ENCODE measurements at regions not wholly inside any gene's neighbourhood (a gene's known extent, or its start where the extent isn't known, plus 50 kb on each side); places are given as distances from the start of the nearest gene placed in this dataset.
"Not testable (repeated sequence)": the region's sequence is repeated elsewhere in the genome, so short reads cannot be mapped to it uniquely, and the experiment has no call there.

DNA sequence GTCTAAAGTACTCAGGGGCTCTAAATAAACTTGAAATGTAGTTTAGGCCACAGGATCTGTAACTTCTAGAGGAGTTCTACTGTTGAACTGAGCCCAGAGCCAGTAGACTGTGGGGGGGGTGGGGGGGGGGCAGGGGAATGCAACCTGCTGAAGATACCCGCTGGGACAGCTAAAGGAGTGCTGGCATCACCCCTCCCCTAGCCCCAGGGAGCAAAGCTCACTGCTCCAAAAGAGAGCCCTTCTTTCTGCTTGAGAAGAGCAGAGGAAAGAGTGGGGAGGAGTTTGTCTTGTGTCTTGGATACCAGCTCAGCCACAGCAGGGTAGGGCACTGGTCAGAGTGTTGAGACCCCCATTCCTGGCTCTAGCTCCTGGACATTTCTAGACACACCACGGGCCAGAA is 414.0 kb upstream of the KLHL29 start:
- no peak for DNase-seq (ENCODE audit: low spot score)

- DNase-seq (ENCODE audit: low spot score), result no peak
Observed at GRCh38 chr2:22981785-22982184, 403.2 kb upstream of the KLHL29 start.

- not testable (repeated sequence) for DNase-seq (ENCODE audit: low spot score)
Observed at GRCh38 chr2:22984152-22984551, 400.8 kb upstream of the KLHL29 start.

DNA sequence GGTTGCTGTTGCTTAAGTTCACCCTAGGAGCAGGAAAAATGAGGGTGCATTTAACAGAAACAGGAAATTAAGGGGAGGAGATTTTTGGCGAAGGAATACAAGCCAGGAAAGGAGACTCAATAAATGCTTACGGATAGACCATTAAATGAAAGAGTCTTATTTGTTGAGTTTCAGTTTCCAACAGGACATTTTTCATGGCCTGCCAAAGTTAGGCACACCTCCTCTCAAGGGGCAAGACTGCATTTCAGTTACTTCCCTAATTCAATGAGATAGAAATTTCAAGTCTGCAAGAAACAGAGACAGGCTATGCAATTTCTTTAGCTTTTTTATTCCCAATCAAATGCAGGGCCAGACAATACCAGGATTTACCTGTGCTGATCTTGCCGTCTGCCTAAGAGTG is 394.7 kb upstream of the KLHL29 start:
- no peak for DNase-seq (ENCODE audit: low spot score)

- no peak for DNase-seq (ENCODE audit: low spot score)
Observed at GRCh38 chr2:22991844-22992243, 393.1 kb upstream of the KLHL29 start.

- DNase-seq (ENCODE audit: low spot score), result no peak
Observed at GRCh38 chr2:22992441-22992840, 392.5 kb upstream of the KLHL29 start.

DNA sequence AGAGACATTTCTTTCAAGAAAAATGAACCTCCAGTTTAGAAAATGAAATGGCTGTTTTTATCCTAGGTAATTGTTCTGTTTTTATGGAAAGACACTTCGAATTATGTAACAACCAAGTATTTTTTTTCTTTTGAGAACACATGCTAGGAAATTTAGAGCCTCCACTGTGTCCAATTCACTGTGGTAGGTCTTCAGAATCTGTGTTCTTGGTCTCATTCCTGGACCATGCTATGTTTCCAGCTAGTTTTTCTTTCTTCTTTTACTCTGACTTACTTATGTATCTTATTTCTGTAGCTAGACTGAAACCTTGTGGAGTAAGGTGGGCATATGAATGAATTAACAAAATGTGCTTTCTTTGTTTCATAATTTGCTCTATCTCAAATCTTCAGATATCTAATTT is 391.7 kb upstream of the KLHL29 start:
- DNase-seq (ENCODE audit: low spot score), result no peak

DNA sequence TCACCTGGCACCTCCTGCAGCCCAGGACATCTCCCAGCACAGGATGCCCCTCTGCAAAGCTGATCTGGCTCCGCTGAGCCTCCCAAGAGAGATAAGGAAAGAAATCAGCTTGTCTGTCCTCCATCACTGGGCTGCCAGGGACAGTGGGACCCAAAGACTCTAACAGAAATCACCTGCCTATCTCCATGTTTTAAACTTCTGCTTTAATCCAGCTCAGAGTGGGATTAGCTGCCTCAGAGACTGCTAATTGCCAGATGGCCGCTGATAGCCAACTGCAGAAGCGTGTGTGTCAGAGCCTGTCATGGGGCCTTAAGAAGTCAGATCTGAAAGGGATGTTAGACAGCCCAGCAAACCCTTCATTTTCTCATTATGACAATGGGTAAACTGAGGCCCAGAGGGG is 389.4 kb upstream of the KLHL29 start:
- no peak for DNase-seq (ENCODE audit: low spot score)

GRCh38 chr2:22996911-22997310 is 388.1 kb upstream of the KLHL29 start:
- no peak for DNase-seq (ENCODE audit: low spot score)

DNA sequence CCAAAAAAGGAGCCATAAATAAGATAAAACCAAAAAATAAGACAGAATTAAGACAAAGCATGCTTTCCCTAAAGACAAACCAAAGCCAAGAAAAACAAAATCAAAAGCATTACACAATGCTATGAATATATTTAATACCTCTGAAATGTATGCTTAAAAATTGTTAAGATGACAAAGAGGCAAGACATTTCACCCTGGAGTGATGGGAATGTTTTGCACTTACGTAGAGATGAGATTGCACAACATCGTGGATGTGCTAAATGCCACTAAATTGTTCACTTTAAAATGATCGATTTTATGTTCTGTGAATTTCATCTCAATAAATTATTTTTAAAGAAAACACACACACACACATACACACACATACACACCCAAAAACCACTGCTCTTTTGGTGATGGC is 386.6 kb upstream of the KLHL29 start:
- DNase-seq (ENCODE audit: low spot score), result no peak

DNA sequence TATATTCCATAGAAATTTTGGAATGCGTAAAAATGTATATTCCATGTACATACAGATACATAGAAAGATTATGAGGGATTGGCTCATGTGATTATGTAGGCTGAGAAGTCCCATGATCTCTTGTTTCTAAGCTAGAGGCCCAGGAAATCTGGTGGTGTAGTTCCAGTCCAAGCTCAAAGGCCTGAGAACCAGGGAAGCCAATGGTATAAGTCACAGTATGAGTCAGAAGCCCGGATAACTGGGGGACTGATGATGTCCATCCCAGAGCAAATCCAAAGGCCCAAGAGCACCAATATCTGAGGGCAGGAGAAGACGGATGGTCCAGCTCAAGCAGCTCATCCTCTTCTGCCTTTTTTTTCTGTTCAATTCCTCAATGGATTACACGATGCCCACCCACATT is 385.0 kb upstream of the KLHL29 start:
- DNase-seq (ENCODE audit: low spot score), result no peak

GRCh38 chr2:23002234-23002633 is 382.7 kb upstream of the KLHL29 start:
- no peak for DNase-seq (ENCODE audit: low spot score)

DNA sequence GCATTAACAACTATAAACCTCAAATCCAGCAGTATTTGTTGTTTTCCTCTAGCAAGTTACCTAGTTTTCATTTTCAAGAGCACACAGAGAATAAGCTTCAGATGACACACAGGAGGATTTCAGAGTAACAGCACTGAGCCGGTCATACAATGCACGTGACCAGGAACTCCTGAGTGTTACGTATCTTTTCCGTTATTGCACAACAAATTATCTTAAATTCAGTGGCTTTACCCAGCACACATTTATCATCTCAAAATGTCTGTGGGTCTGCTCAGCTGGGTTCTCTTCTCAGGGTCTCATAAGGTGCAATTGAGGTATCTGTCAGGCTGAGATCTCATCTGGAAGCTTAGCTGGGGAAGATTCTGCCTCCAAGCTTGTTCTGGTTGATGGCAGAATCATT is 379.5 kb upstream of the KLHL29 start:
- DNase-seq (ENCODE audit: low spot score), result no peak

- no peak for DNase-seq (ENCODE audit: low spot score)
Observed at GRCh38 chr2:23007631-23008235, 377.2 kb upstream of the KLHL29 start.

- no peak for DNase-seq (ENCODE audit: low spot score)
Observed at GRCh38 chr2:23008440-23008839, 376.5 kb upstream of the KLHL29 start.

GRCh38 chr2:23008951-23009350 is 376.0 kb upstream of the KLHL29 start:
- DNase-seq (ENCODE audit: low spot score), result no peak

- no peak for DNase-seq (ENCODE audit: low spot score)
Observed at GRCh38 chr2:23009545-23010149, 375.3 kb upstream of the KLHL29 start.

DNA sequence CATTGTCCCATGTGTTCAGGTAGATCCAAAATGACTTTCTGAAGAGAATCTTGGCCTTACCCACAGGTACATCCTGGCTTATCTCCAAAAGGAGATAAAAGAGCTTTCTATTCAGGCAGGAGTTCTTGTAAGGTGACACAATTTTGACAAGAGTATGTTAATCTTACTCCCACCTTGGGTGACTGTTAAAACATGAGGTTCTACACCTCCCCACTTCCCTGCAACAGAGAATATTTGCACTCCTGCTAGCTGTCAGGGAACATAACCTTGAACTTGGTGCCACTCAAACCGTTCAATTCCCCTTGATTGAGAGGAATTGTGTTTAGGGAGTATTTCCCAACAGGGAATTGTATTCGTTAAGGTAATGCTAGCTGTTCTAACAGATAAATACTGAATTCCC is 372.5 kb upstream of the KLHL29 start:
- DNase-seq (ENCODE audit: low spot score), result no peak

- DNase-seq (ENCODE audit: low spot score), result no peak
Observed at GRCh38 chr2:23015651-23016200, 369.3 kb upstream of the KLHL29 start.

DNA sequence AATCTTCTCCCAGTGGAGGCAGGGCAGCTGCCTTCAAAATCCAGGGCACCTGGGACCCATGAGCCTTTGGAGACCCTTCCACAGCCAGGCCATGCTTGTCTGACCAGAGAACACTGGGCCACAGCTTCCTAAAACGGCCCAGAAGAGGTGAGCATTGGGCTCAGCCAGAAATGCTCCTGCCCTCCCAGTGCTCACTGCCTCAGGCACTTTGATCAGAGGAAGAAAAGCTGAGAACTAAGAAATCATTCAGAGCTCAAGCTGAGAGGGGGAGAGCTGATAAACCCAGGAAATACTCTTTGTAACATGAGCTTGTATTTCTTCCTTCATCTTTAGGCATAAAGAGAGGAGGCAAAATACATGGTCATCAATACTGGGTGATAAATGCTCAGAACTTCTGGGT is 365.5 kb upstream of the KLHL29 start:
- DNase-seq (ENCODE audit: low spot score), result no peak

GRCh38 chr2:23020659-23021058 is 364.3 kb upstream of the KLHL29 start:
- no peak for DNase-seq (ENCODE audit: low spot score)

- no peak for DNase-seq (ENCODE audit: low spot score)
Observed at GRCh38 chr2:23021311-23022120, 363.5 kb upstream of the KLHL29 start.

DNA sequence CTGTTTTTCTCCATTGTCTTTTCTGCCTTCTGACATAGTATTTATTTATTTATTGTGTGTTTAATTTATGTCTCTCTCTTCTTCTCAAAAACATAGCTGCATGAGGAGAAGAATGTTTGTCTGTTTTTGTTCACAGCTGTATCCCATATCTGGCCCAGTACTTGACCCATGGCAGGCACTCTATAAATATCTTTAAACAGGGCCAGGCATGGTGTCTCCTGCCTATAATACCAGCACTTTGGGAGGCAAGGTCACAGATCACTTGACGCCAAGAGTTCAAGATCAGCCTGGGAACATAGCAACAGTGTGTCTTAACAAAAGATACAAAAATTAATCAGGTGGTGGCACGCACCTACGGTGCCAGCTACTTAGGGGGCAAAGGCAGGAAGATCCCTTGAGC is 361.3 kb upstream of the KLHL29 start:
- DNase-seq (ENCODE audit: low spot score), result no peak

Data from CD4-positive, alpha-beta T cell treated with Interleukin-6 at 100 ng/mL for 8 hours (primary cell).